ENCODE measurements at regions not wholly inside any gene's neighbourhood (a gene's known extent, or its start where the extent isn't known, plus 50 kb on each side); places are given as distances from the start of the nearest gene placed in this dataset.

DNA sequence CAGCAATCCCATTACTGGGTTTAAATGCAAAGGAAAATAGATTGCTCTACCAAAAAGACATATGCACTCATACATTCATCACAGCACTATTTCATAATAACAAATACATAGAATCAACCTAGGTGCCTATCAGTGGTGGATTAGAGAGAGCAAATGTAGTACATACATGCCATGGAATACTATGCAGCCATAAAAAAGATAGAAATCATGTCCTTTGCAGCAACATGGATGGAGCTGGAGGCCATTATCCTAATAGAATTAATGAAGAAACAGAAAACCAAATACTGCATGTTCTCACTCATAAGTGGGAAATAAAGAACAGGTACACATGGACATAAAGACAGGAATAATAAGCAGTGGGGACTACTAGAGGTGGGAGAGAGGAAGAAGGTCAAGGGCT lies 70.7 kb upstream of the MLIP start:
- TF ChIP-seq, protein P1, sequence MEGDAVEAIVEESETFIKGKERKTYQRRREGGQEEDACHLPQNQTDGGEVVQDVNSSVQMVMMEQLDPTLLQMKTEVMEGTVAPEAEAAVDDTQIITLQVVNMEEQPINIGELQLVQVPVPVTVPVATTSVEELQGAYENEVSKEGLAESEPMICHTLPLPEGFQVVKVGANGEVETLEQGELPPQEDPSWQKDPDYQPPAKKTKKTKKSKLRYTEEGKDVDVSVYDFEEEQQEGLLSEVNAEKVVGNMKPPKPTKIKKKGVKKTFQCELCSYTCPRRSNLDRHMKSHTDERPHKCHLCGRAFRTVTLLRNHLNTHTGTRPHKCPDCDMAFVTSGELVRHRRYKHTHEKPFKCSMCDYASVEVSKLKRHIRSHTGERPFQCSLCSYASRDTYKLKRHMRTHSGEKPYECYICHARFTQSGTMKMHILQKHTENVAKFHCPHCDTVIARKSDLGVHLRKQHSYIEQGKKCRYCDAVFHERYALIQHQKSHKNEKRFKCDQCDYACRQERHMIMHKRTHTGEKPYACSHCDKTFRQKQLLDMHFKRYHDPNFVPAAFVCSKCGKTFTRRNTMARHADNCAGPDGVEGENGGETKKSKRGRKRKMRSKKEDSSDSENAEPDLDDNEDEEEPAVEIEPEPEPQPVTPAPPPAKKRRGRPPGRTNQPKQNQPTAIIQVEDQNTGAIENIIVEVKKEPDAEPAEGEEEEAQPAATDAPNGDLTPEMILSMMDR (conservative IDR thresholded peaks at IDR 0.05; ENCODE audit: low read length), result no peak
- no peak for DNase-seq (ENCODE audit: low read depth)

DNA sequence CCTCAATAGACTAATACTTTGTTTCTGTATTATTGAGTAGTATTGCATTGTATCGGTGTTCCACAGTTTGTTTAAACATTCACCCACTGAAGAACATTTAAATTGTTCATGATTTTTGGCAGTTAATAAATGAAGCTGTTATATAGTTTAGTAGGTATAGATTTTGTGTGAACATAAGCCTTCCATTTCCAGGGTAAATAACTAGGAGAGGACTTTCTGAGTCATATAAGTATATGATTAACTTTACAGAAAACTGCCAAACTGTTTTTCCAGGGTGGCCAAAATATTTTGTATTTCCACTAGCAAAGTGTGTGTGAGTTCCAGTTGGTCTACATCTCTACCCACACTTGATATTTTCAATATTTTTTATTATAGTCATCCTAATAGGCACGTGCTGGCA lies 70.0 kb upstream of the MLIP start:
- TF ChIP-seq, protein P1 (conservative IDR thresholded peaks at IDR 0.05; ENCODE audit: low read length), result no peak
- H3K4me3 ChIP-seq (ENCODE audit: low read length), result no peak overlapping the region
- no peak for DNase-seq (ENCODE audit: low read depth)

More for the DNA sequence above, 70.7 kb upstream of the MLIP start:
- H3K4me3 ChIP-seq (ENCODE audit: low read length), result no peak overlapping the region

DNA sequence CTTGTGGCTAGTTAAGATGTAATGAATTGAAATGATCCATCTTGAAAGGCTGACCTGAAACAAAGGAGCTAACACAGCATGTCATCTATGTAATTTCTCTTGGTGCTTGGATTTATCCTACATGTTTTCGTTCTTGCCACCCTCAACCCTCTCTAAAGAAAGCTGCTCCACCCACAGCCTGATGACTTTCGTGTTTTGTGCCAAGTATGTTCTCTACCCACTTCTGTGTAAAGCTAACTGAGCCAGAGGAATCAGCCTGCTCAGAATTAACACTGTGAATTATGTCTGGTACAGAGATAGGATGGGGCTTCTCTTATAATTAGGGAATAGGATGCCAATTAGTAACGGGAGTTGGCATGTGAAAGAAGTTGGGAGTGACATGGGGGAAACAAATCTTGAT lies 67.9 kb upstream of the MLIP start:
- no peak overlapping the region for H3K4me3 ChIP-seq (ENCODE audit: low read length)
- TF ChIP-seq, protein P1 (conservative IDR thresholded peaks at IDR 0.05; ENCODE audit: low read length), result no peak
- no peak for DNase-seq (ENCODE audit: low read depth)

DNA sequence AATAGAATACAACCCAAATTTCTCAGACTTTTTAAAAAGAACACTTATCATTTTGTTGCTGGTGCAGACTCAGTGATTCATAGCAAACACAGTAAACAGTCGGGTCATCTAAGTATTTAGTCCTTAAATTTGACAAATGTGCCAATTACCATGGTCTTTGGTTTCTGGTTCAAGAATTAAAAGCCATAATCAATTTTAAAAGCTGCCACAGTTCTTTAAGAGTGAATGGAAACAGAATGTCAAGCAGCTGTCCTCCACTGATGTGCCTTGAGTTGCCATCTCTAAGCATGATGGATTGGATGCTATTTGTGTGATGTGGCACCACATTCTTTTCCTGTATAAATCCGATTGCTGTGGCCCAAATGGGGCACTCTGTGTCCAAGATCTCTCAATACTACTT lies 67.2 kb upstream of the MLIP start:
- no peak overlapping the region for H3K4me3 ChIP-seq (ENCODE audit: low read length)
- TF ChIP-seq, protein P1 (conservative IDR thresholded peaks at IDR 0.05; ENCODE audit: low read length), result no peak
- DNase-seq (ENCODE audit: low read depth), result no peak

DNA sequence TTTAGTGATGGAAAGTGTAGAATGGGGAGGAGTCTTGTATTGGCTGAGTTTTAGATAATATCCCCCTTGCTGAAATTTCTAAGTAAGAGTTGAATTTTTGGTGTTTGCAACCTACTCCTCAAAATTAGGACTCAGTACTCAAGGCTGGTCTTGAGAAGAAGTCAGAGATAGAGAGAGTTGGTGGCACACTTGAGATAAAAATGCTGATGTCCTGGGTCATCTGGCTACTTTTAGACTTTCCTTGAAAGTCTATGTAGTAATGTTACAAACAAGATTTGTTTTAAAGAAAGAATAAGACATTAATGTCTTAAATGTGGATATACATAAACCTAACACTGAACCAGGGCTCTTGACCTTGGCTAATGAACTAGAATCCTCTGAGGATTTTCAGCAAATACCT lies 62.5 kb upstream of the MLIP start:
- no peak for DNase-seq (ENCODE audit: low read depth)
- TF ChIP-seq, protein P1 (conservative IDR thresholded peaks at IDR 0.05; ENCODE audit: low read length), result no peak

DNA sequence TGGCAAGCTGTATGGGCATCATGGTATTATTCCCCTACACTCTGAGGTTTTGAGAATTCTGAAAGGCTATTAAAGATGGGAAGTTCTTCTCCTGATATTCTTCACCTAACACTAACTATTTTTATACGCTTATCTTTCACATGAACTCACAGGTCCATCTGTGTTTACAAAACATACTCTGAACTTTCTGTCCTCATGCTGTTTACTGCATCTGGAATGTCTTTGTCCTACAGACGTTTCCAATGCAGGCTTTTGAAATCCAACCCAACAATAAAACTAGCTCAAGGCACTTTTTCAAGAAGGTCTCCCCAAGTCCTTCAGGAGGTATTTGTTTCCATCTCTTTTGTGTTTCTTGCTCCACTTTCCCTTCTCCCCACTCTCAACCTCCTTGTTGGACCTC lies 60.5 kb upstream of the MLIP start:
- TF ChIP-seq, protein P1 (conservative IDR thresholded peaks at IDR 0.05; ENCODE audit: low read length), result no peak
- DNase-seq (ENCODE audit: low read depth), result no peak
- no peak overlapping the region for H3K4me3 ChIP-seq (ENCODE audit: low read length)

More for the DNA sequence above, 62.5 kb upstream of the MLIP start:
- H3K4me3 ChIP-seq (ENCODE audit: low read length), result no peak overlapping the region

DNA sequence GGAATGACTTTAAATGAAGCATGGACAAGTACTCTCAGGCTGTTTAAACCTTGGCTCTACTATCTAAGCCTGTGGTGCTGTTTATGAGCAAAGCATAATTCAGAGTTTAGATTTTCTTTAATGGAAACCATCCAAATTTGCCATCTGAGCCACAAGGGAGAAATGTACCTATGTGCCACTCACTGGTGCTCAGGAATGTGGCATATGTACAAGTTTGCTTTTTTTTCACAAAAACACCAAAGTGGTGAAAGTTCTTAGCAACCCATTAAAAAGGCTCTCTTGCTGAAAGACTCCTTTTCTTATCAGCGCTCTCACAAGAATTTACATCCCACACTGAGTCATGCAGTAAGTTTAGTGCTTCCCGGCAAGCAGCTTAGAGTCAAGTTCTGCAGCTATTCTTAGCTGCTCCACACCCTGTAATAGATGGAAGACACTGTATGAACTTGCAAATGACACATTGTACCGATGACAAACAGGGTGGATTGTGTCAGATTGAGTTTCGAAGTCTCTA lies 57.3 kb upstream of the MLIP start:
- DNase-seq (ENCODE audit: low read depth), result peak; percentile 88
- TF ChIP-seq, protein P1 (conservative IDR thresholded peaks at IDR 0.05; ENCODE audit: low read length), result no peak
- H3K4me3 ChIP-seq (ENCODE audit: low read length), result peak overlapping the region; percentile 23

Measured in AG10803 (cell line).